ENCODE measurements at regions not wholly inside any gene's neighbourhood (a gene's known extent, or its start where the extent isn't known, plus 50 kb on each side); places are given as distances from the start of the nearest gene placed in this dataset.

- H3K27me3 ChIP-seq: no peaks in the 10 kb centered on the region
- H3K4me3 ChIP-seq: no peak overlapping the region
- intact Hi-C loops (cut with DNase I): no loop called here
- H3K9me3 ChIP-seq: no peaks in the 10 kb centered on the region
- H3K4me1 ChIP-seq: peaks cover 0 to 25% (median 9%) of the 10 kb centered on the region in 3 donors
- H3K27ac ChIP-seq: peak overlapping the region in 2 of 4 donors; percentile 4 to 38
- DNase-seq: no peak
- TF ChIP-seq POLR2A (IDR thresholded peaks at IDR 0.05): no peak
- no peak for TF ChIP-seq CTCF (IDR thresholded peaks at IDR 0.05)
- whole genome bisulfite sequencing, 2 donors: 19 to 35% methylated on average over 5 to 6 of the region's 6 CpGs
- H3K36me3 ChIP-seq: no peaks in the 10 kb centered on the region
Measured at GRCh38 chr20:10731190-10731965, 57.6 kb upstream of the JAG1 start.

- Histone ChIP-seq H3K4me3 (no peak overlapping the region), H3K36me3 (no peaks in the 10 kb centered on the region), H3K27ac (no peak overlapping the region), H3K9me3 (no peaks in the 10 kb centered on the region), H3K4me1 (peaks cover 0 to 25% (median 9%) of the 10 kb centered on the region in 3 donors), H3K27me3 (no peaks in the 10 kb centered on the region)
- TF ChIP-seq POLR2A (IDR thresholded peaks at IDR 0.05) (no peak), CTCF (IDR thresholded peaks at IDR 0.05) (no peak)
- intact Hi-C loops (cut with DNase I): no loop called here
- WGBS, 2 donors: 88 to 100% methylated on average over 1 of the region's 1 CpG
- DNase-seq: no peak
Measured at GRCh38 chr20:10733122-10733521, 59.3 kb upstream of the JAG1 start.

- TF ChIP-seq CTCF (IDR thresholded peaks at IDR 0.05) (no peak), POLR2A (IDR thresholded peaks at IDR 0.05) (no peak)
- WGBS, 2 donors: 60 to 69% methylated on average over 12 to 14 of the region's 14 CpGs
Measured at GRCh38 chr20:10735195-10735949, 61.6 kb upstream of the JAG1 start.

GRCh38 chr20:10739134-10739533, 65.3 kb upstream of the JAG1 start:
- Histone ChIP-seq H3K27me3 (no peaks in the 10 kb centered on the region), H3K9me3 (no peaks in the 10 kb centered on the region), H3K4me1 (peaks cover 0 to 38% (median 24%) of the 10 kb centered on the region in 3 donors), H3K36me3 (no peaks in the 10 kb centered on the region), H3K4me3 (peak overlapping the region; percentile 7 to 48 (median 30)), H3K27ac (peak overlapping the region; percentile 67 to 80 (median 76))
- 19 to 36% methylated on average over 1 of the region's 1 CpG for WGBS, 2 donors
- DNase-seq: no peak
- no peak for TF ChIP-seq POLR2A (IDR thresholded peaks at IDR 0.05)
- TF ChIP-seq CTCF (IDR thresholded peaks at IDR 0.05): no peak
- intact Hi-C loops (cut with DNase I): no loop called here

More at GRCh38 chr20:10735195-10735949, 61.6 kb upstream of the JAG1 start:
- intact Hi-C loops (cut with DNase I): no loop called here
- Histone ChIP-seq H3K4me1 (peaks cover 0 to 35% (median 22%) of the 10 kb centered on the region in 3 donors), H3K36me3 (no peaks in the 10 kb centered on the region), H3K27me3 (no peaks in the 10 kb centered on the region), H3K27ac (peak overlapping the region in 3 of 4 donors; percentile 27 to 71 (median 42)), H3K9me3 (no peaks in the 10 kb centered on the region), H3K4me3 (no peak overlapping the region)
- no peak for DNase-seq

GRCh38 chr20:10739566-10739965, 65.8 kb upstream of the JAG1 start:
- WGBS, 2 donors: 8 to 11% methylated on average over 7 of the region's 7 CpGs
- TF ChIP-seq POLR2A (IDR thresholded peaks at IDR 0.05) (no peak), CTCF (IDR thresholded peaks at IDR 0.05) (no peak)

More at GRCh38 chr20:10739566-10739965, 65.8 kb upstream of the JAG1 start:
- H3K27me3 ChIP-seq: no peaks in the 10 kb centered on the region
- peak overlapping the region; percentile 7 to 48 (median 30) for H3K4me3 ChIP-seq
- no peaks in the 10 kb centered on the region for H3K9me3 ChIP-seq
- peaks cover 0 to 38% (median 24%) of the 10 kb centered on the region in 3 donors for H3K4me1 ChIP-seq
- no peaks in the 10 kb centered on the region for H3K36me3 ChIP-seq
- intact Hi-C loops (cut with DNase I): no loop called here
- no peak for DNase-seq
- peak overlapping the region; percentile 67 to 80 (median 76) for H3K27ac ChIP-seq
